BLaER1 treated with 17β-estradiol and CSF1 and Interleukin-3, amounts not matched to agents 10 nM and 100 nM (cell line): ENCODE measurements at regions not wholly inside any gene's neighbourhood (a gene's known extent, or its start where the extent isn't known, plus 50 kb on each side); places are given as distances from the start of the nearest gene placed in this dataset.

Experiments used
- H3K27ac ChIP-seq, 11 experiments: shearing (Covaris generic); formaldehyde crosslinking; 2 replicates each; pipeline ENCODE4 v1.8.1; 2022
- H3K27me3 ChIP-seq, 11 experiments: shearing (Covaris generic); formaldehyde crosslinking; 2 replicates each; pipeline ENCODE4 v1.8.1; 2022
- H3K36me3 ChIP-seq, 11 experiments: shearing (Covaris generic); formaldehyde crosslinking; 2 replicates each; pipeline ENCODE4 v1.8.1; 2022
- H3K4me1 ChIP-seq, 10 experiments: shearing (Covaris generic); formaldehyde crosslinking; 2 replicates each; pipeline ENCODE4 v1.8.1; 2022
- H3K4me2 ChIP-seq, 11 experiments: shearing (Covaris generic); formaldehyde crosslinking; 2 replicates each; pipeline ENCODE4 v1.8.1; 2022
- H3K4me3 ChIP-seq, 10 experiments: shearing (Covaris generic); formaldehyde crosslinking; 2 replicates each; pipeline ENCODE4 v1.8.1; 2022
- H3K9ac ChIP-seq, 11 experiments: shearing (Covaris generic); formaldehyde crosslinking; 2 replicates each; pipeline ENCODE4 v1.8.1; 2022
- H3K9me3 ChIP-seq, 11 experiments: shearing (Covaris generic); formaldehyde crosslinking; replicated peaks in 1 of 11; 2 replicates each; pipeline ENCODE4 v1.8.1; 2022
- H4K20me1 ChIP-seq, 11 experiments: shearing (Covaris generic); formaldehyde crosslinking; 2 replicates each; pipeline ENCODE4 v1.8.1; 2022
- Cebpa-rat ChIP-seq, 11 experiments: shearing (Covaris generic); IDR thresholded peaks; 2 replicates each; pipeline ENCODE4 v1.8.1; 2022

DNA sequence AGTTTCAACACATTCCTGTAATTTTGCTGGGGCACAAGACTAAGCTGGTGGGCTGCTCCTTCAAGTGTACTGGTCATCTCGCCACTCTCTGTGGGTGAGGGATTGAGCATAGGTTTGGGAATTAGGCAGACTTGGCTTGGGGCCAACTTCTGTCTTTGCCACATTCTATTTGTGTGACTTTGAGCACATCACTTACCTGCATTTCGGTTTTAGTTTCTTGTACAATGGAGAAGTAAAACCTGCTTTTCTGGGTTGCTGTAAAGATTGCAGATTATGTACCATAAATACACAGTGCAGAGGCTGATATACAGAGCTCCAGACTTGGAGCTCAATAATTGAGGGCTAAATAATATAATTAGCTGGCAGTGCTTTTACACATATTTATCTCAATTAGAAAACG, 162.1 kb downstream of the C3orf38 start:
- Histone ChIP-seq H3K9me3 (no peaks in the 10 kb centered on the region), H4K20me1 (no peaks in the 10 kb centered on the region), H3K36me3 (no peaks in the 10 kb centered on the region), H3K4me1 (no peaks in the 10 kb centered on the region), H3K27me3 (no peaks in the 10 kb centered on the region), H3K4me3 (no peak overlapping the region), H3K9ac (no peak overlapping the region), H3K4me2 (no peak overlapping the region), H3K27ac (no peak overlapping the region)
- TF ChIP-seq Cebpa-rat (IDR thresholded peaks at IDR 0.05) = no peak

GRCh38 chr3:88312256-88312655, 162.5 kb downstream of the C3orf38 start:
- Histone ChIP-seq H3K4me2 (no peak overlapping the region), H3K9ac (no peak overlapping the region), H3K27me3 (no peaks in the 10 kb centered on the region), H3K4me1 (no peaks in the 10 kb centered on the region), H3K4me3 (no peak overlapping the region), H4K20me1 (no peaks in the 10 kb centered on the region), H3K9me3 (no peaks in the 10 kb centered on the region), H3K36me3 (no peaks in the 10 kb centered on the region), H3K27ac (no peak overlapping the region)
- no peak for TF ChIP-seq Cebpa-rat (IDR thresholded peaks at IDR 0.05)

DNA sequence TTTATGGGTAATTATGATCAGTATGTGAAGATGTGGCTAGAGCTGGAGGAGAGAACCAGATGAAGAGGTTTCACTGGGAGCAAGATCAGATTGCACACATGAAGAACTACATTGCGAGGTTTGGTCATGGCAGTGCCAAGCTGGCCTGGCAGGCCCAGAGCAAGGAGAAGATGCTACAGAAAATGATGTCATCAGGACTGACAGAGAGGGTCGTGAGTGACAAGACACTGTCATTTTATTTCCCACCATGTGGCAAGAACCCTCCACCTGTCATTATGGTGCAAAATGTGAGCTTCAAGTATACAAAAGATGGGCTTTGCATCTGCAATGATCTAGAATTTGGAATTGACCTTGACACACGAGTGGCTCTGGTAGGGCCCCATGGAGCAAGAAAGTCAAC, 168.3 kb downstream of the C3orf38 start:
- Histone ChIP-seq H3K4me2 (no peak overlapping the region), H4K20me1 (no peaks in the 10 kb centered on the region), H3K4me3 (no peak overlapping the region), H3K27ac (no peak overlapping the region), H3K9me3 (no peaks in the 10 kb centered on the region), H3K27me3 (no peaks in the 10 kb centered on the region), H3K4me1 (no peaks in the 10 kb centered on the region), H3K36me3 (no peaks in the 10 kb centered on the region), H3K9ac (no peak overlapping the region)
- no peak for TF ChIP-seq Cebpa-rat (IDR thresholded peaks at IDR 0.05)

DNA sequence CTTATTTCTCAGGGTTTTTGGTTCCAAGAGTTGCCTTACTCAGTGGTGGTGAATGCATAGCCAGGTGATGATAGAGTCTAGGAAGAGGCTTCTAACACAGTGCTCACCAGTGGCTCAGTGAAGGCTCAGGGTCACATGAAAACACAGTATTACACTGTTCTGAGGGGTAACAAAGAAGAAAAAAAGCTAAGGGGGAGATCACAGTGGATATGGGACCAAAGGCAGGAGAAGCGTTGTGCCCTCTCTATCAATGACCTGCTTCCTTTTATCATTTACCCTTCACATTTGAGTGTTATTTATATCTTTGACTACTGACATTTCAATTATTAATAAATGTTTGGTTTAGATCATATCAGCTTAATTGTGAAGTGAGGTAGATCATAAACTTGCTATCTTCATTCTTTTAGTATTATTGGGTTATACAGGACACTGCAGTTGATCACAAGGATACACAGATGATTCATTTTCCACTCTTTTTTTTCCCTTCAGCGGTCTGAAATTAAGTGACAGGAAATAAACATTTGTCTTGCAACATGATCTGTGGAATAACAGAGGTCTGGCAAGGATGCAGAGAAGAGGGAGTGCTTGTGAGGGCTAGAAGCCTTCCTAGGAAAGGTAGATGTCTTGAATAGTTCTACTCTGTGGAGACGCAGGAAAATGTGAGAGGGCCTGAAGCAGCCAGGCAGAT, 171.7 kb downstream of the C3orf38 start:
- Histone ChIP-seq H3K4me1 (no peaks in the 10 kb centered on the region), H3K9me3 (no peaks in the 10 kb centered on the region), H3K27me3 (no peaks in the 10 kb centered on the region), H3K9ac (no peak overlapping the region), H3K36me3 (no peaks in the 10 kb centered on the region), H4K20me1 (no peaks in the 10 kb centered on the region), H3K4me2 (no peak overlapping the region), H3K27ac (no peak overlapping the region), H3K4me3 (no peak overlapping the region)
- no peak for TF ChIP-seq Cebpa-rat (IDR thresholded peaks at IDR 0.05)

DNA sequence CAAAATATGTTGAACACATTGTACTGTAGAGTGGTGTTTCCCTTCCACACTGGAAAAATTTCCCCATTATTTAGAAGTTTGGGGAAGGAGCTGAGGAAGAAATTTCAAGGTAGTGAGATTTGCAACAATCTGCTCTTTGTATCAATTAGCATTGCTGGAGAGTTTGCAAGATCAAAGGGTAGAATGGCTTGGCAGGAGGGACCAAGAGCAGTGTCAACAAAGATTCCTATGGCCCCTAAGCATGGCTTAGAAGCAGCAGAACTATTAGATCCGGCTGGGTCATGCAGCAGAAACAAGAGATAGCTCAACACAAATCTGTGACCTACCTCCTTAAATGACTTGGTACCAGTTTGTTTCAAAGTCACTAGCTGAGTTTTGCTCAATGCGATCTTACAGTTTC, 175.0 kb downstream of the C3orf38 start:
- TF ChIP-seq Cebpa-rat (IDR thresholded peaks at IDR 0.05) = no peak
- Histone ChIP-seq H3K27me3 (no peaks in the 10 kb centered on the region), H3K4me3 (no peak overlapping the region)

DNA sequence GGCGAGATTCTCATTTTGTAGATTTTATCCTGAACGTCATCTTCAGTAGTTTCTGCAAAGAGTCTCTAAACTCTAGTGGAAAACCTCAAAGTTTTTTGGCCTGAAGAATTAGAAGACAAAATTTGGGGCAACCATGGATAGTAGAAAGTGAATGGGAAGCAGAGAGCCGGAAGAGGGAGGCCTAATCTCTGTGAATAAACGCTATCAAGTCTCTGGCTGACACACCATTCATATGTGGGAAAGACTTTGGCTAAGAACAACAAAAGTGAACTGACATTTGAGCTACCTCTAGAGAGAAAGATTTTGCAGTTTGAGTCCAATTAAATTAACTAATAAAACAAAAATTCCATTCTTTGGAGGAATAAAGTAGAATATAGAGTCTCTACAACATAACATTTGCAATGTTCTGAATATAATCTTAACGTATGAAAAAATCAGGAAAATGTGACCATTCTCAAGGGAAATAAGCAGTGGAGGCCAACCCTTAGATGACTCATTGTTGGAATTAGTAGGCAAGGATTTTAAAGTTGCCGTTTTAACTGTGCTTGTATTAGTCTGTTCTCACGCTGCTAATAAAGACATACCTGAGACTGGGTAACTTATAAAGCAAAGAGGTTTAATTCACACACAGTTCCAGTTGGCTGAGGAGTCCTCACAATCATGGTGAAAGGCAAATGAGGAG, 184.6 kb downstream of the C3orf38 start:
- no peaks in the 10 kb centered on the region for H3K4me1 ChIP-seq
- no peaks in the 10 kb centered on the region for H3K36me3 ChIP-seq
- H4K20me1 ChIP-seq = no peaks in the 10 kb centered on the region
- H3K4me2 ChIP-seq = no peak overlapping the region
- no peak overlapping the region for H3K4me3 ChIP-seq
- H3K27me3 ChIP-seq = no peaks in the 10 kb centered on the region
- peaks cover 0 to 13% (median 0%) of the 10 kb centered on the region in 11 experiments; a peak in 2 of 22 replicates for H3K9me3 ChIP-seq
- H3K27ac ChIP-seq = no peak overlapping the region
- no peak overlapping the region for H3K9ac ChIP-seq
- TF ChIP-seq Cebpa-rat (IDR thresholded peaks at IDR 0.05) = no peak

More for the DNA sequence above, 175.0 kb downstream of the C3orf38 start:
- Histone ChIP-seq H3K9ac (no peak overlapping the region), H3K36me3 (no peaks in the 10 kb centered on the region), H3K9me3 (no peaks in the 10 kb centered on the region), H3K4me1 (no peaks in the 10 kb centered on the region), H4K20me1 (no peaks in the 10 kb centered on the region), H3K4me2 (no peak overlapping the region), H3K27ac (no peak overlapping the region)

GRCh38 chr3:88336894-88337293, 187.1 kb downstream of the C3orf38 start:
- peaks cover 0 to 13% (median 0%) of the 10 kb centered on the region in 11 experiments; a peak in 2 of 22 replicates for H3K9me3 ChIP-seq
- H3K27me3 ChIP-seq = no peaks in the 10 kb centered on the region
- no peaks in the 10 kb centered on the region for H4K20me1 ChIP-seq
- no peak overlapping the region for H3K4me3 ChIP-seq
- H3K4me2 ChIP-seq = no peak overlapping the region
- no peaks in the 10 kb centered on the region for H3K36me3 ChIP-seq
- no peak overlapping the region for H3K27ac ChIP-seq
- H3K9ac ChIP-seq = no peak overlapping the region
- TF ChIP-seq Cebpa-rat (IDR thresholded peaks at IDR 0.05) = no peak
- no peaks in the 10 kb centered on the region for H3K4me1 ChIP-seq

DNA sequence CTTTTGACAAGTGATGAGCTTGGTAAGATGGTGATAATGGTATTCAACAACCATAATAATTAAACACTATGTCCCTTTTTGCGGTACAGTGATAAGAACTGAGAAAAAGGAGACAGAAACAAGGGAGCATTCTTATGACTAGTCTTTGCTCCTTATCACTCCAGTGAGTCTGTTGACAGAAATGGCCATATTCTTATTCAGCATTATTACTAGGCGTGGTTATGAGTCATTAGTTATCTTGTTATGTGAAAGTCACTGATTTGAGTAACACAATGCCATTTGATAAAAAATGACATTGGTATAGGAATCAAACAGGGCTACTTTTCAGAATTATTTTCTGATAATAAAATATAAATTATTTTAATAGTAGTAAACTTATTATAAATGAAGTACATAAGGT, 193.5 kb downstream of the C3orf38 start:
- Histone ChIP-seq H3K27ac (no peak overlapping the region), H4K20me1 (no peaks in the 10 kb centered on the region), H3K9ac (no peak overlapping the region), H3K9me3 (no peaks in the 10 kb centered on the region), H3K4me2 (no peak overlapping the region), H3K27me3 (no peaks in the 10 kb centered on the region), H3K4me3 (no peak overlapping the region), H3K4me1 (0 out of 20 replicates have a peak, but pooled peaks cover 0 to 3% (median 0%) of the 10 kb centered on the region in 10 experiments), H3K36me3 (no peaks in the 10 kb centered on the region)
- TF ChIP-seq Cebpa-rat (IDR thresholded peaks at IDR 0.05) = no peak

DNA sequence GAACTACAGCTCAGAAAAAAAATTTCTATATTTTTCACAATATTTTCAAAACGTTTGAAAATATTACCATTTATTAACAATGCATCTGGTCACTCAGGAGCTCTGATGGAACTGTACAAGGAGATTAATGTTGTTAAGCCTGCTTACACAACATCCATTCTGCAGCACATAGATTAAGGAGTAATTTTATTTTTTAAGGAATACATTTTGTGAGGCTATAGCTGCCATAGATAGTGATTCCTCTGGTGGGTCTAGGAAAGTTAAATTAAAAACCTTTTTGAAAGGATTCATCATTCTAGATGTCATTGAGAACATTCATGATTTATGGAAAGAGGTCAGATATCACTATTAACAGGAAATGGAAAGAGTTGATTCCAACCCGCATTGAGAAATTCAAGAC, 196.9 kb downstream of the C3orf38 start:
- Histone ChIP-seq H3K9me3 (no peaks in the 10 kb centered on the region), H3K36me3 (no peaks in the 10 kb centered on the region), H3K4me1 (0 out of 20 replicates have a peak, but pooled peaks cover 0 to 3% (median 0%) of the 10 kb centered on the region in 10 experiments), H3K27me3 (no peaks in the 10 kb centered on the region), H3K9ac (no peak overlapping the region), H3K27ac (no peak overlapping the region), H4K20me1 (no peaks in the 10 kb centered on the region), H3K4me3 (no peak overlapping the region), H3K4me2 (no peak overlapping the region)
- TF ChIP-seq Cebpa-rat (IDR thresholded peaks at IDR 0.05) = no peak

DNA sequence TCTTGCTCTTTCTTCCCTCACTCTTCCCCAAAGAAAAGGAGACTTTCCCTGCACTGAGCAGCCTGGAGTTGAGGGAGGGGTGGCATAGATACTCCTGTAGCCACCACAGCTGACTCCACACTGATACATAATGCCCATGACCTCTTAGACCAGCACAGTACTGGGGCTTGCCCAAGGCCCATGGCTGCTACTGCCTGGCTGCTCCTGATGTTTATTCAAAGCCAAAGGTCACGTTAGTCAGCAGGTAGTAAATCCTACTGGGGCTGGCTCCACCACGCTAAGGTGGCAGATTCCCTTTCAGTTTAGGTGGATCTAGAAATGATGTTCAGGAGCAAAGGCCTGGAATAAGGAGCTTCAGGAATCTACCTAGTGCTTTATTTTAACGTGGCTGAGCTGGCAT, 212.7 kb downstream of the C3orf38 start:
- Histone ChIP-seq H3K36me3 (no peaks in the 10 kb centered on the region), H3K9me3 (peaks cover 0 to 4% (median 0%) of the 10 kb centered on the region in 11 experiments; a peak in 1 of 22 replicates), H4K20me1 (no peaks in the 10 kb centered on the region), H3K27ac (no peak overlapping the region), H3K4me3 (no peak overlapping the region), H3K4me1 (no peaks in the 10 kb centered on the region), H3K9ac (no peak overlapping the region), H3K27me3 (no peaks in the 10 kb centered on the region), H3K4me2 (no peak overlapping the region)
- no peak for TF ChIP-seq Cebpa-rat (IDR thresholded peaks at IDR 0.05)
